ENCODE measurements at regions not wholly inside any gene's neighbourhood (a gene's known extent, or its start where the extent isn't known, plus 50 kb on each side); places are given as distances from the start of the nearest gene placed in this dataset.

- no peaks in the 10 kb centered on the region for H3K79me2 ChIP-seq (ENCODE audit: insufficient read depth, low read length)
- H3K4me3 ChIP-seq (ENCODE audit: low read depth, low read length, poor library complexity, severe bottlenecking), result no peak overlapping the region
- H3K4me1 ChIP-seq (ENCODE audit: insufficient read depth, low read length, severe bottlenecking), result no peaks in the 10 kb centered on the region
- no peak overlapping the region for H3K9ac ChIP-seq (ENCODE audit: low read length)
- H3F3A ChIP-seq (ENCODE audit: insufficient read depth, low read length), result no peaks in the 10 kb centered on the region
- H3K9me2 ChIP-seq (ENCODE audit: low read depth, low read length), result no peaks in the 10 kb centered on the region
- H4K20me1 ChIP-seq (ENCODE audit: insufficient read depth, low read length), result no peaks in the 10 kb centered on the region
- H3K36me3 ChIP-seq (ENCODE audit: insufficient read depth, low read length), result no peaks in the 10 kb centered on the region
- H3K27me3 ChIP-seq (ENCODE audit: insufficient read depth, low read length), result no peaks in the 10 kb centered on the region
- H3K27ac ChIP-seq (ENCODE audit: low read depth, low read length, poor library complexity, severe bottlenecking), result no peak overlapping the region
- no peak for TF ChIP-seq CTCF (IDR thresholded peaks at IDR 0.05; ENCODE audit: low read length)
- TF ChIP-seq EZH2 (IDR thresholded peaks at IDR 0.05; ENCODE audit: borderline replicate concordance, low read length), result no peak
- no peak overlapping the region for H2AFZ ChIP-seq (ENCODE audit: low read length)
- no peaks in the 10 kb centered on the region for H3K9me3 ChIP-seq (ENCODE audit: low read length)
- H3K4me2 ChIP-seq (ENCODE audit: low read length), result no peak overlapping the region
Measured at GRCh38 chr10:113463083-113463482, 89.8 kb upstream of the HABP2 start.

DNA sequence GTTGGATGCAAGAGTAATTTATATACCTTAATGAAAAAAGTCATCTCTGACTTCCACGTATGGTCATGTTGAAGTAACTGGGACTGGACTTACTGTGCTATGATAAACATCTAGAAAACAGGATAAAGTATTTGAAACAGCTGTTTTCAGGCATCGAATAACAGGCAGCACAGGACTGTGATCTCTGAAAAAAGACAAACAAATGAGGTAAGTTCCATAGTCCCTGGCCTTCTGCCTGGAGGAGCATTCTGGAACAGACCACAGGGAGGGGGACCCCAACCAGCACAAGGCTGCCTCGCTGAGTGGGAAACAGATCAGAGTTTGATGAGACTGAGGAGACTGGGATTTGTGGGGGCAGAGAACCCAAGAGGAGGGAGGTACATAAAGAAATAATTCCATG lies 89.1 kb upstream of the HABP2 start:
- Histone ChIP-seq H3K4me1 (ENCODE audit: insufficient read depth, low read length, severe bottlenecking) (no peaks in the 10 kb centered on the region), H3K4me3 (ENCODE audit: low read depth, low read length, poor library complexity, severe bottlenecking) (no peak overlapping the region), H3K27me3 (ENCODE audit: insufficient read depth, low read length) (no peaks in the 10 kb centered on the region), H4K20me1 (ENCODE audit: insufficient read depth, low read length) (no peaks in the 10 kb centered on the region), H3F3A (ENCODE audit: insufficient read depth, low read length) (no peaks in the 10 kb centered on the region), H2AFZ (ENCODE audit: low read length) (no peak overlapping the region), H3K4me2 (ENCODE audit: low read length) (no peak overlapping the region), H3K36me3 (ENCODE audit: insufficient read depth, low read length) (no peaks in the 10 kb centered on the region), H3K27ac (ENCODE audit: low read depth, low read length, poor library complexity, severe bottlenecking) (no peak overlapping the region), H3K79me2 (ENCODE audit: insufficient read depth, low read length) (no peaks in the 10 kb centered on the region), H3K9me3 (ENCODE audit: low read length) (no peaks in the 10 kb centered on the region), H3K9me2 (ENCODE audit: low read depth, low read length) (no peaks in the 10 kb centered on the region), H3K9ac (ENCODE audit: low read length) (no peak overlapping the region)
- TF ChIP-seq EZH2 (IDR thresholded peaks at IDR 0.05; ENCODE audit: borderline replicate concordance, low read length), result no peak
- no peak for TF ChIP-seq CTCF (IDR thresholded peaks at IDR 0.05; ENCODE audit: low read length)

- no peaks in the 10 kb centered on the region for H3K9me3 ChIP-seq (ENCODE audit: low read length)
- H3K4me1 ChIP-seq (ENCODE audit: insufficient read depth, low read length, severe bottlenecking), result no peaks in the 10 kb centered on the region
- H3K4me2 ChIP-seq (ENCODE audit: low read length), result no peak overlapping the region
- H4K20me1 ChIP-seq (ENCODE audit: insufficient read depth, low read length), result no peaks in the 10 kb centered on the region
- H3K79me2 ChIP-seq (ENCODE audit: insufficient read depth, low read length), result no peaks in the 10 kb centered on the region
- H3K9me2 ChIP-seq (ENCODE audit: low read depth, low read length), result no peaks in the 10 kb centered on the region
- no peak overlapping the region for H3K27ac ChIP-seq (ENCODE audit: low read depth, low read length, poor library complexity, severe bottlenecking)
- H3F3A ChIP-seq (ENCODE audit: insufficient read depth, low read length), result no peaks in the 10 kb centered on the region
- no peaks in the 10 kb centered on the region for H3K36me3 ChIP-seq (ENCODE audit: insufficient read depth, low read length)
- H3K9ac ChIP-seq (ENCODE audit: low read length), result no peak overlapping the region
- H3K27me3 ChIP-seq (ENCODE audit: insufficient read depth, low read length), result no peaks in the 10 kb centered on the region
- H2AFZ ChIP-seq (ENCODE audit: low read length), result no peak overlapping the region
- TF ChIP-seq EZH2 (IDR thresholded peaks at IDR 0.05; ENCODE audit: borderline replicate concordance, low read length) (no peak), CTCF (IDR thresholded peaks at IDR 0.05; ENCODE audit: low read length) (no peak)
- no peak overlapping the region for H3K4me3 ChIP-seq (ENCODE audit: low read depth, low read length, poor library complexity, severe bottlenecking)
Measured at GRCh38 chr10:113469796-113470195, 83.1 kb upstream of the HABP2 start.

Measured in OCI-LY1 (cell line).